ENCODE measurements at regions not wholly inside any gene's neighbourhood (a gene's known extent, or its start where the extent isn't known, plus 50 kb on each side); places are given as distances from the start of the nearest gene placed in this dataset.

DNA sequence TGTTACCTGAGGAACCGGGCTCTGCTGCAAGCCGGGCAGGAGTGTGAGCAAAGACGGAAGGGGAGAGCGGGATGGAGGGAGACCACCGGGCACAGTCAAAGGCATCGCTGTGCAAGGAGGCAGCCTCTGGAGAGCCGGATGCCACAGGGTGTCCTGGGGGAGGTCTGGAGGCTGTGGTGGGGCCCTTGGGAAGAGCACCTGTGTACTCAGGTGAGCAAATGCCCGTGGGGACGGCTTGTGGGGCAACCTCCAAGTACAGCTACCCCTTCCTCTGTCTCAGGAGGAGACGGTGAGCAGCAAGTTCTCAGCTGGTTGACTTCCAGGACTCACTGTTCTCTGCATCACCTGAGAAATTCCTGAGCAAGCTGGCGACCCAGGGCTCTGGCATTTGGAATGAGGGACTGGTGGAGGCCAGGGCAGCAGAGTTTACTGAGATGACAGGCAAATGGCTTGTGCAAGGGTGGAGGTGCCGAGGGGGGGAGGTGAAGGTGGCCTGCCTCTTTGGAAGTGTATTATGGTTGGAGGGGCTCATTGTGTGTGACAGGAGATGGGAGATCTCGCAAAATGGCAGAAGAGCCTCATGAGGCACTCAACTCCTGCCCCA lies 345.2 kb upstream of the SHH start:
- no peaks in the 10 kb centered on the region for H3K9me3 ChIP-seq
- peaks cover 0 to 2% (median 0%) of the 10 kb centered on the region in 7 donors for H3K27me3 ChIP-seq (replicated peaks in 1 of 7)
- WGBS, 5 donors, result 81 to 89% (median 84%) methylated on average over 13 of the region's 13 CpGs
- intact Hi-C loops (cut with DNase I; ENCODE audit: low total_unique reads), result no loop called here
- TF ChIP-seq POLR2A (IDR thresholded peaks at IDR 0.05), result no peak
- TF ChIP-seq CTCF (IDR thresholded peaks at IDR 0.05 in 8 of 11, conservative IDR thresholded peaks at IDR 0.05 in 3 of 11), result no peak
- TF ChIP-seq POLR2AphosphoS5 (IDR thresholded peaks at IDR 0.05), result no peak
- no peaks in the 10 kb centered on the region for H3K36me3 ChIP-seq
- DNase-seq, result no peak
- no peak overlapping the region for H3K27ac ChIP-seq
- no peak overlapping the region for H3K4me3 ChIP-seq
- H3K4me1 ChIP-seq, result no peaks in the 10 kb centered on the region

GRCh38 chr7:156156734-156157408 lies 344.6 kb upstream of the SHH start:
- Histone ChIP-seq H3K4me3 (no peak overlapping the region), H3K4me1 (no peaks in the 10 kb centered on the region), H3K27me3 (replicated peaks in 1 of 7) (no peaks in the 10 kb centered on the region), H3K27ac (no peak overlapping the region), H3K9me3 (no peaks in the 10 kb centered on the region), H3K36me3 (no peaks in the 10 kb centered on the region)
- 65 to 73% (median 72%) methylated on average over 20 of the region's 20 CpGs for WGBS, 5 donors
- TF ChIP-seq POLR2AphosphoS5 (IDR thresholded peaks at IDR 0.05), result no peak
- TF ChIP-seq POLR2A (IDR thresholded peaks at IDR 0.05), result no peak
- TF ChIP-seq CTCF (IDR thresholded peaks at IDR 0.05 in 8 of 11, conservative IDR thresholded peaks at IDR 0.05 in 3 of 11), result no peak
- DNase-seq, result no peak
- intact Hi-C loops (cut with DNase I; ENCODE audit: low total_unique reads), result no loop called here

DNA sequence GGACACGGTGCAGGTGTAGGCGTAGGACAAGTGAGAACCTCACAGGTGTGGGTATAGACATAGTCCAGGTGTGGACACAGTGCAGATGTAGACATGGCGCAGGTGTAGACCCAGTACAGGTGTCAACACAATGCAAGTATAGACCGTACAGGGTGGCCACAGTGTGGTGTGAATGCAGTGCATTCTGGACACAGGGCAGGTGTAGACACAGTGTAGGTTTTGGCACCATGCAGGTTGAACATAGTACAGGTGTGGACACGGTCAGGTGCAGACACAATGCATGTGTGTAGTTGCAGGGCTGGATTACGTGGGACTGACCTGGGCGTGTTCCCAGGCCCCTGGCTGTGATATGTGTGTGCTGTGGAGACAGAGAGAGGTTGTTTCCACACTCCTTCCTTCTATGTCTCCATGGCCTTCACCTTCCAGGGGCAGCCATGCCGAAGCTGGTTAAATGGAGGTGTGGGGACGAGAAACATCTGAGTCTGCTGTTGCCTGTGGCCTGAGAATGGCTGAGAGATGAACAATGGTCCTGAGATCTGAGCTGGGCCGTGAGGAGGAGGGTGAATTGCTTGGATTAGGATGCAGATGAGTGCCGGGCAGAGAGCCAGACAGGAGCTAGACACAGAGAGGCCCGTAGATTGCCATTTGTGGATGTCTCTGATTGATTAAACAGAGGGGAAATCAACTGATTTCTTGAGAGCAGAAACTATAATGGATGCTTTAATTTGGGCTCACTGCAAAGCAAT lies 343.9 kb upstream of the SHH start:
- 73 to 82% (median 78%) methylated on average over 12 of the region's 12 CpGs for WGBS, 5 donors
- H3K36me3 ChIP-seq, result no peaks in the 10 kb centered on the region
- H3K27me3 ChIP-seq (replicated peaks in 1 of 7), result no peaks in the 10 kb centered on the region
- intact Hi-C loops (cut with DNase I; ENCODE audit: low total_unique reads), result no loop called here
- DNase-seq, result no peak
- no peak overlapping the region for H3K4me3 ChIP-seq
- no peaks in the 10 kb centered on the region for H3K4me1 ChIP-seq
- H3K27ac ChIP-seq, result no peak overlapping the region
- no peak for TF ChIP-seq CTCF (IDR thresholded peaks at IDR 0.05 in 8 of 11, conservative IDR thresholded peaks at IDR 0.05 in 3 of 11)
- TF ChIP-seq POLR2AphosphoS5 (IDR thresholded peaks at IDR 0.05), result no peak
- TF ChIP-seq POLR2A (IDR thresholded peaks at IDR 0.05), result no peak
- H3K9me3 ChIP-seq, result no peaks in the 10 kb centered on the region

DNA sequence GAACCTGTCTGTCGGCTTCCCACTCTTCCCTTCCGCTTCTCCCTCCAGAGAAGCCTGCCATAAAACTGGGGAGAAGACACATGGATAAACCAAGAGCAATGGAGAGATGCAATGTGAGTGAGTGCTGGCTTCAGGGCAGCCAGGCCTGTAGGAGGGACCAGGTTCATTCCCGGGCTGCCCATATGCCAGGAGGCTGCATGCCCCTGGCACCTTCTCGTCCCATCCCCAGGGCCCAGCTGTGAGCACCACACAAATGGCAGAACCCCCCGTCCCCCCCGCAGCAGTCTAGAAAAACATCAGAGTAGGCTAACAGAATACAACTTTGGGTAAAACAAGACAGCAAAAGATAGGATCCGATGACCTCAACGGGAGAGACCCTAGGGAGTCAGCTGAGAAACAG lies 341.3 kb upstream of the SHH start:
- intact Hi-C loops (cut with DNase I; ENCODE audit: low total_unique reads), result no loop called here
- no peak for TF ChIP-seq POLR2A (IDR thresholded peaks at IDR 0.05)
- TF ChIP-seq CTCF (IDR thresholded peaks at IDR 0.05 in 8 of 11, conservative IDR thresholded peaks at IDR 0.05 in 3 of 11), result no peak
- TF ChIP-seq POLR2AphosphoS5 (IDR thresholded peaks at IDR 0.05), result no peak
- Histone ChIP-seq H3K27ac (no peak overlapping the region), H3K36me3 (no peaks in the 10 kb centered on the region), H3K4me1 (no peaks in the 10 kb centered on the region), H3K27me3 (replicated peaks in 1 of 7) (peaks cover 0 to 12% (median 0%) of the 10 kb centered on the region in 7 donors), H3K4me3 (no peak overlapping the region), H3K9me3 (no peaks in the 10 kb centered on the region)
- no peak for DNase-seq
- WGBS, 5 donors, result 82 to 95% (median 92%) methylated on average over 8 of the region's 8 CpGs
